ENCODE measurements at regions not wholly inside any gene's neighbourhood (a gene's known extent, or its start where the extent isn't known, plus 50 kb on each side); places are given as distances from the start of the nearest gene placed in this dataset.

DNA sequence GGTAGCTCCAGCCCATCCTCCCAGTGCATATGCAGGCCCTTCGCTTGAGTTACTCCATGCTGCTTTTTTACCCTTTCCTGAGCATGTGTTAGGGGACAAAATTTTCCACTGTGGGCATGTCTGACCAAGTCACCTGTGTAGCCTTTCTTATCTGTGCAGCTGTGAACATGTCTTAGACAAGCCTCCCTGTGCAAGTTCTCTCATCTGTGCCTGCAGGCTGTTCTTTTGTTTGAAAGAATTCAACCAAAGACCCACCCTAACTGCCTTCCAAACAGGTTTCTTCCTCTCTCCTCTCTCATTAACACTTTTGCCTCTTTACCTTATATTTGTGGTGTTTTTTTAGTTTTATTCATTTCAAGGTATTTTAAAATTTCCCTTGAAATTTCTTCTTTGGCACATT is 53.2 kb upstream of the SPIN4 start:
- no peaks in the 10 kb centered on the region for H3K36me3 ChIP-seq (ENCODE audit: insufficient read depth, low read length)
- TF ChIP-seq, protein P1, sequence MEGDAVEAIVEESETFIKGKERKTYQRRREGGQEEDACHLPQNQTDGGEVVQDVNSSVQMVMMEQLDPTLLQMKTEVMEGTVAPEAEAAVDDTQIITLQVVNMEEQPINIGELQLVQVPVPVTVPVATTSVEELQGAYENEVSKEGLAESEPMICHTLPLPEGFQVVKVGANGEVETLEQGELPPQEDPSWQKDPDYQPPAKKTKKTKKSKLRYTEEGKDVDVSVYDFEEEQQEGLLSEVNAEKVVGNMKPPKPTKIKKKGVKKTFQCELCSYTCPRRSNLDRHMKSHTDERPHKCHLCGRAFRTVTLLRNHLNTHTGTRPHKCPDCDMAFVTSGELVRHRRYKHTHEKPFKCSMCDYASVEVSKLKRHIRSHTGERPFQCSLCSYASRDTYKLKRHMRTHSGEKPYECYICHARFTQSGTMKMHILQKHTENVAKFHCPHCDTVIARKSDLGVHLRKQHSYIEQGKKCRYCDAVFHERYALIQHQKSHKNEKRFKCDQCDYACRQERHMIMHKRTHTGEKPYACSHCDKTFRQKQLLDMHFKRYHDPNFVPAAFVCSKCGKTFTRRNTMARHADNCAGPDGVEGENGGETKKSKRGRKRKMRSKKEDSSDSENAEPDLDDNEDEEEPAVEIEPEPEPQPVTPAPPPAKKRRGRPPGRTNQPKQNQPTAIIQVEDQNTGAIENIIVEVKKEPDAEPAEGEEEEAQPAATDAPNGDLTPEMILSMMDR (conservative IDR thresholded peaks at IDR 0.05; ENCODE audit: low read length), result no peak
- no peak for TF ChIP-seq EZH2phosphoT487 (IDR thresholded peaks at IDR 0.05; ENCODE audit: borderline replicate concordance, low read depth, low read length)
- intact Hi-C loops (cut with micrococcal nuclease; ENCODE audit: unreplicated experiment), result no loop called here
- POLR2A ChIA-PET, result no interaction called here
- H3K9me3 ChIP-seq (ENCODE audit: low read length), result no peaks in the 10 kb centered on the region
- BruUV-seq (replicated peaks), result no TSS peak
- no peaks in the 10 kb centered on the region for H4K20me1 ChIP-seq (ENCODE audit: insufficient read depth, low read length)
- CTCF ChIA-PET (ENCODE audit: unreplicated experiment), result no interaction called here
- H3K9me2 ChIP-seq (ENCODE audit: insufficient read depth, low read length), result no peaks in the 10 kb centered on the region
- no peaks in the 10 kb centered on the region for H3K79me2 ChIP-seq (ENCODE audit: insufficient read depth, low read depth, low read length)
- no peak for DNase-seq (ENCODE audit: low spot score)
- no peak overlapping the region for H3K4me3 ChIP-seq (ENCODE audit: low read depth, low read length, poor library complexity, severe bottlenecking)
- no peak overlapping the region for H3K27ac ChIP-seq (ENCODE audit: low read depth, low read length, poor library complexity, severe bottlenecking)
- no peak overlapping the region for H3K4me2 ChIP-seq (ENCODE audit: low read length)
- no peak overlapping the region for H2AFZ ChIP-seq (ENCODE audit: low read length)
- no peaks in the 10 kb centered on the region for H3K4me1 ChIP-seq (ENCODE audit: insufficient read depth, low read length, poor library complexity, severe bottlenecking)

- H3K4me1 ChIP-seq (ENCODE audit: insufficient read depth, low read length, poor library complexity, severe bottlenecking), result no peaks in the 10 kb centered on the region
- DNase-seq (ENCODE audit: low spot score), result no peak
- no peak overlapping the region for H2AFZ ChIP-seq (ENCODE audit: low read length)
- no peak overlapping the region for H3K4me3 ChIP-seq (ENCODE audit: low read depth, low read length, poor library complexity, severe bottlenecking)
- intact Hi-C loops (cut with micrococcal nuclease; ENCODE audit: unreplicated experiment), result no loop called here
- H3K9me3 ChIP-seq (ENCODE audit: low read length), result no peaks in the 10 kb centered on the region
- TF ChIP-seq, protein P1 (conservative IDR thresholded peaks at IDR 0.05; ENCODE audit: low read length), result no peak
- TF ChIP-seq EZH2phosphoT487 (IDR thresholded peaks at IDR 0.05; ENCODE audit: borderline replicate concordance, low read depth, low read length), result no peak
- H3K79me2 ChIP-seq (ENCODE audit: insufficient read depth, low read depth, low read length), result no peaks in the 10 kb centered on the region
- no peak overlapping the region for H3K4me2 ChIP-seq (ENCODE audit: low read length)
- no peaks in the 10 kb centered on the region for H3K36me3 ChIP-seq (ENCODE audit: insufficient read depth, low read length)
- BruUV-seq (replicated peaks), result no TSS peak
- no peaks in the 10 kb centered on the region for H4K20me1 ChIP-seq (ENCODE audit: insufficient read depth, low read length)
- H3K9me2 ChIP-seq (ENCODE audit: insufficient read depth, low read length), result no peaks in the 10 kb centered on the region
- POLR2A ChIA-PET, result no interaction called here
- CTCF ChIA-PET (ENCODE audit: unreplicated experiment), result no interaction called here
- no peak overlapping the region for H3K27ac ChIP-seq (ENCODE audit: low read depth, low read length, poor library complexity, severe bottlenecking)
These were observed 51.0 kb upstream of the SPIN4 start for GRCh38 chrX:63402106-63402505.

Measured in OCI-LY7 (cell line).